Anterior cingulate cortex (tissue), 58 donors: ENCODE measurements at regions not wholly inside any gene's neighbourhood (a gene's known extent, or its start where the extent isn't known, plus 50 kb on each side); places are given as distances from the start of the nearest gene placed in this dataset.

Source experiments
- DNase-seq, 58 donors: peaks; one replicate each; lab custom pipeline; 2025; lab: John Stamatoyannopoulos, UW

GRCh38 chr2:8030573-8031303 is 651.1 kb upstream of the ID2 start:
- no peak for DNase-seq

GRCh38 chr2:8031370-8031769 is 650.5 kb upstream of the ID2 start:
- no peak for DNase-seq

GRCh38 chr2:8033546-8034096 is 648.2 kb upstream of the ID2 start:
- no peak for DNase-seq

- no peak for DNase-seq
Observed at GRCh38 chr2:8036366-8036765, 645.5 kb upstream of the ID2 start.

- no peak for DNase-seq
Observed at GRCh38 chr2:8039732-8040131, 642.1 kb upstream of the ID2 start.

GRCh38 chr2:8043295-8043694 is 638.6 kb upstream of the ID2 start:
- DNase-seq = no peak

GRCh38 chr2:8044046-8044594 is 637.7 kb upstream of the ID2 start:
- DNase-seq = no peak

GRCh38 chr2:8045081-8045614 is 636.7 kb upstream of the ID2 start:
- DNase-seq = no peak

GRCh38 chr2:8046849-8047248 is 635.0 kb upstream of the ID2 start:
- DNase-seq = no peak

GRCh38 chr2:8049176-8049575 is 632.7 kb upstream of the ID2 start:
- no peak for DNase-seq

- DNase-seq = no peak
Observed at GRCh38 chr2:8049851-8050571, 631.8 kb upstream of the ID2 start.

GRCh38 chr2:8053216-8053615 is 628.6 kb upstream of the ID2 start:
- DNase-seq = no peak

GRCh38 chr2:8054070-8054469 is 627.8 kb upstream of the ID2 start:
- no peak for DNase-seq

- no peak for DNase-seq
Observed at GRCh38 chr2:8058652-8059051, 623.2 kb upstream of the ID2 start.

GRCh38 chr2:8059255-8059654 is 622.6 kb upstream of the ID2 start:
- no peak for DNase-seq

- no peak for DNase-seq
Observed at GRCh38 chr2:8059794-8060193, 622.1 kb upstream of the ID2 start.

- no peak for DNase-seq
Observed at GRCh38 chr2:8061219-8061618, 620.6 kb upstream of the ID2 start.

GRCh38 chr2:8064603-8065002 is 617.3 kb upstream of the ID2 start:
- no peak for DNase-seq

- DNase-seq = no peak
Observed at GRCh38 chr2:8065191-8065590, 616.7 kb upstream of the ID2 start.

GRCh38 chr2:8067784-8068336 is 614.0 kb upstream of the ID2 start:
- DNase-seq = no peak

- no peak for DNase-seq
Observed at GRCh38 chr2:8072907-8073306, 608.9 kb upstream of the ID2 start.
